HG03066 (cell line): ENCODE measurements at regions not wholly inside any gene's neighbourhood (a gene's known extent, or its start where the extent isn't known, plus 50 kb on each side); places are given as distances from the start of the nearest gene placed in this dataset.

Experiments
- ATAC-seq: cut with Tn5 transposase; IDR thresholded peaks from one replicate; pipeline ENCODE4 v1.9.1; 2021; ENCODE audit warnings: low read depth; ENCODE audit not compliant: unreplicated experiment

- ATAC-seq, result no peak
Measured at GRCh38 chr4:23355258-23355657, 534.6 kb downstream of the PPARGC1A start.

- ATAC-seq, result no peak
Measured at GRCh38 chr4:23353200-23353599, 536.6 kb downstream of the PPARGC1A start.

- no peak for ATAC-seq
Measured at GRCh38 chr4:23348789-23349498, 540.9 kb downstream of the PPARGC1A start.

- no peak for ATAC-seq
Measured at GRCh38 chr4:23337292-23337691, 552.6 kb downstream of the PPARGC1A start.

GRCh38 chr4:23333946-23334878 is 555.6 kb downstream of the PPARGC1A start:
- peak; percentile 86 for ATAC-seq

GRCh38 chr4:23333556-23333945 is 556.3 kb downstream of the PPARGC1A start:
- ATAC-seq, result no peak

GRCh38 chr4:23332313-23332712 is 557.5 kb downstream of the PPARGC1A start:
- no peak for ATAC-seq

- no peak for ATAC-seq
Measured at GRCh38 chr4:23327120-23327519, 562.7 kb downstream of the PPARGC1A start.

- ATAC-seq, result no peak
Measured at GRCh38 chr4:23324021-23324690, 565.7 kb downstream of the PPARGC1A start.

- no peak for ATAC-seq
Measured at GRCh38 chr4:23323436-23323835, 566.4 kb downstream of the PPARGC1A start.

GRCh38 chr4:23322732-23323131 is 567.1 kb downstream of the PPARGC1A start:
- no peak for ATAC-seq

- no peak for ATAC-seq
Measured at GRCh38 chr4:23320931-23321587, 568.8 kb downstream of the PPARGC1A start.

- ATAC-seq, result no peak
Measured at GRCh38 chr4:23312686-23313085, 577.2 kb downstream of the PPARGC1A start.

GRCh38 chr4:23311983-23312382 is 577.9 kb downstream of the PPARGC1A start:
- ATAC-seq, result no peak

- no peak for ATAC-seq
Measured at GRCh38 chr4:23305026-23305425, 584.8 kb downstream of the PPARGC1A start.

- no peak for ATAC-seq
Measured at GRCh38 chr4:23298371-23298770, 591.5 kb downstream of the PPARGC1A start.

- no peak for ATAC-seq
Measured at GRCh38 chr4:23297327-23297726, 592.5 kb downstream of the PPARGC1A start.

- ATAC-seq, result no peak
Measured at GRCh38 chr4:23291139-23291538, 598.4 kb downstream of the GBA3 start.

- ATAC-seq, result no peak
Measured at GRCh38 chr4:23290656-23291055, 597.9 kb downstream of the GBA3 start.

GRCh38 chr4:23279377-23279986 is 586.7 kb downstream of the GBA3 start:
- no peak for ATAC-seq
